Mesenchymal stem cell (in vitro differentiated cells and primary cell): ENCODE measurements at regions not wholly inside any gene's neighbourhood (a gene's known extent, or its start where the extent isn't known, plus 50 kb on each side); places are given as distances from the start of the nearest gene placed in this dataset.
A peak's percentile ranks its signal among the peaks of the same experiment; 100 is the strongest.

Experiments
- DNase-seq: peaks from one replicate; pipeline ENCODE4 v3.0.0-alpha.2; 2013
- H2AFZ ChIP-seq: one replicate; pipeline ENCODE4 v1.6.1; 2013; ENCODE audit warnings: low read depth, mild to moderate bottlenecking, control low read depth, inconsistent platforms, low read length, moderate library complexity
- H2AK5ac ChIP-seq: 2 replicates; pipeline ENCODE4 v1.6.1; 2013; ENCODE audit warnings: low read length, moderate library complexity, mild to moderate bottlenecking, inconsistent platforms; ENCODE audit not compliant: severe bottlenecking
- H2BK120ac ChIP-seq: one replicate; pipeline ENCODE4 v1.6.1; 2013; ENCODE audit warnings: low read depth, mild to moderate bottlenecking, inconsistent platforms, low read length, moderate library complexity
- H2BK12ac ChIP-seq, 2 experiments: one replicate each; pipeline ENCODE4 v1.6.1; 2013; ENCODE audit warnings: inconsistent platforms in 2 of 2, low read length in 2 of 2, mild to moderate bottlenecking in 2 of 2, moderate library complexity in 2 of 2, control low read depth in 1 of 2
- H2BK15ac ChIP-seq: one replicate; pipeline ENCODE4 v1.6.1; 2013; ENCODE audit warnings: mild to moderate bottlenecking, low read depth, inconsistent platforms; ENCODE audit not compliant: poor library complexity, severe bottlenecking
- H2BK5ac ChIP-seq: 2 replicates; pipeline ENCODE4 v1.6.1; 2013; ENCODE audit warnings: low read depth, mild to moderate bottlenecking, low read length, control low read depth, inconsistent platforms; ENCODE audit not compliant: poor library complexity, severe bottlenecking
- H3K14ac ChIP-seq, 2 experiments: one replicate each; pipeline ENCODE4 v1.6.1; 2013; ENCODE audit warnings: inconsistent platforms in 2 of 2, low read length in 2 of 2, control low read depth in 1 of 2, mild to moderate bottlenecking in 1 of 2, moderate library complexity in 1 of 2
- H3K18ac ChIP-seq, 2 experiments: one replicate each; pipeline ENCODE4 v1.6.1; 2013; ENCODE audit warnings: inconsistent platforms in 2 of 2, low read length in 2 of 2, control low read depth in 1 of 2, low read depth in 1 of 2, mild to moderate bottlenecking in 1 of 2
- H3K23ac ChIP-seq, 2 experiments: one replicate each; pipeline ENCODE4 v1.6.1; 2013; ENCODE audit warnings: inconsistent platforms in 2 of 2, low read length in 2 of 2, mild to moderate bottlenecking in 2 of 2, moderate library complexity in 2 of 2, control low read depth in 1 of 2
- H3K27ac ChIP-seq: 2 replicates; pipeline ENCODE4 v1.5.1; 2013; ENCODE audit warnings: mild to moderate bottlenecking, moderate library complexity, low read length, control low read depth, inconsistent platforms; ENCODE audit not compliant: poor library complexity, severe bottlenecking
- H3K27me3 ChIP-seq, 2 experiments: 2 replicates each; pipeline versions ENCODE4 v1.6.1 to v1.7.0; 2013; ENCODE audit warnings: low read length in 2 of 2, mild to moderate bottlenecking in 2 of 2, moderate library complexity in 2 of 2, control low read depth in 1 of 2, inconsistent platforms in 1 of 2; ENCODE audit not compliant: control insufficient read depth in 1 of 2, insufficient read depth in 1 of 2
- H3K36me3 ChIP-seq, 2 experiments: 2 replicates each; pipeline versions ENCODE4 v1.6.1 to v1.7.0; 2013; ENCODE audit warnings: low read length in 2 of 2, control low read depth in 1 of 2, inconsistent platforms in 1 of 2, low read depth in 1 of 2, mild to moderate bottlenecking in 1 of 2; ENCODE audit not compliant: insufficient read depth in 2 of 2, control insufficient read depth in 1 of 2
- H3K4ac ChIP-seq, 2 experiments: one replicate each; pipeline ENCODE4 v1.6.1; 2013; ENCODE audit warnings: inconsistent platforms in 2 of 2, low read length in 2 of 2, mild to moderate bottlenecking in 2 of 2, moderate library complexity in 2 of 2, control low read depth in 1 of 2, low read depth in 1 of 2
- H3K4me1 ChIP-seq: 2 replicates; pipeline ENCODE4 v1.6.1; 2013; ENCODE audit warnings: low read depth, low read length, control low read depth; ENCODE audit not compliant: control insufficient read depth, insufficient read depth
- H3K4me2 ChIP-seq: 2 replicates; pipeline ENCODE4 v1.6.1; 2013; ENCODE audit warnings: low read length, mild to moderate bottlenecking, inconsistent platforms; ENCODE audit not compliant: poor library complexity, severe bottlenecking
- H3K4me3 ChIP-seq, 2 experiments: 2 replicates each; pipeline versions ENCODE4 v1.5.1 to v1.7.0; 2013; ENCODE audit warnings: low read length in 2 of 2, mild to moderate bottlenecking in 2 of 2, control low read depth in 1 of 2, low read depth in 1 of 2; ENCODE audit not compliant: insufficient read depth in 1 of 2
- H3K79me1 ChIP-seq: replicated peaks from 2 replicates; pipeline ENCODE4 v1.6.1; 2013; ENCODE audit warnings: mild to moderate bottlenecking, control low read depth, low read length, inconsistent platforms; ENCODE audit not compliant: poor library complexity, severe bottlenecking
- H3K9ac ChIP-seq: 2 replicates; pipeline ENCODE4 v1.7.0; 2013; ENCODE audit warnings: mild to moderate bottlenecking, low read length, moderate library complexity
- H3K9me3 ChIP-seq: 2 replicates; pipeline ENCODE4 v1.7.0; 2013; ENCODE audit warnings: mild to moderate bottlenecking, low read length; ENCODE audit not compliant: control insufficient read depth
- H4K8ac ChIP-seq: one replicate; pipeline ENCODE4 v1.6.1; 2013; ENCODE audit warnings: inconsistent platforms, mild to moderate bottlenecking, low read length, moderate library complexity
- H4K91ac ChIP-seq: one replicate; pipeline ENCODE4 v1.6.1; 2013; ENCODE audit warnings: mild to moderate bottlenecking, low read length, inconsistent platforms
- WGBS: methylation state at CpG from one replicate; pipeline ENCODE4 v1.1.7; 2013; ENCODE audit warnings: mixed read lengths; 5-methylcytosine and 5-hydroxymethylcytosine counted together

DNA sequence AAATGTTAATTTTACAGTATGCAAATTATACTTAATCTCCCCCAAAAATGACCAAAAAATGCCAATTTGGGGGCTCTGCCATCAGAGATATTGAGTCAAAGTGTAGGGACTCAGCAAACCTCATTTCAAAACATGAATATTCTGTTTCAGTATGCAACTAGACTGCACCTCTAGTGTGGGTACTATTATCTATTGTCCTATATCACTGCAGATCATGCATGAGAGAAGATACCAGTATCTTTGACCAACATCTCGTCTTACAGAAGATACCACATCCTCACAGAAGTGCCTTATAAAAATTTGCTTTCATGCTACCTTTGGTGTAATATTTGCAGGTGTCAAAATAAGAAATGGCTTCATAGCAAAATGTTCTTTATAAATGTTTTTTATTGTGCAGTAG is 623.8 kb downstream of the TENT5A start:
- Histone ChIP-seq H2BK15ac (no peak overlapping the region), H3K4me3 (no peak overlapping the region), H2BK5ac (no peak overlapping the region), H2BK12ac (no peak overlapping the region), H3K4me2 (no peak overlapping the region), H3K9ac (no peak overlapping the region), H4K91ac (no peak overlapping the region), H3K4me1 (no peaks in the 10 kb centered on the region), H3K27me3 (no peaks in the 10 kb centered on the region), H3K18ac (no peak overlapping the region), H2BK120ac (no peak overlapping the region), H3K23ac (no peak overlapping the region), H3K4ac (no peak overlapping the region), H3K36me3 (no peaks in the 10 kb centered on the region), H4K8ac (no peak overlapping the region), H3K14ac (no peak overlapping the region), H3K79me1 (no peaks in the 10 kb centered on the region), H3K27ac (no peak overlapping the region), H2AFZ (no peak overlapping the region), H2AK5ac (no peak overlapping the region), H3K9me3 (no peaks in the 10 kb centered on the region)
- WGBS = no CpG with 5 or more reads among the region's 1 CpG
- DNase-seq = no peak

DNA sequence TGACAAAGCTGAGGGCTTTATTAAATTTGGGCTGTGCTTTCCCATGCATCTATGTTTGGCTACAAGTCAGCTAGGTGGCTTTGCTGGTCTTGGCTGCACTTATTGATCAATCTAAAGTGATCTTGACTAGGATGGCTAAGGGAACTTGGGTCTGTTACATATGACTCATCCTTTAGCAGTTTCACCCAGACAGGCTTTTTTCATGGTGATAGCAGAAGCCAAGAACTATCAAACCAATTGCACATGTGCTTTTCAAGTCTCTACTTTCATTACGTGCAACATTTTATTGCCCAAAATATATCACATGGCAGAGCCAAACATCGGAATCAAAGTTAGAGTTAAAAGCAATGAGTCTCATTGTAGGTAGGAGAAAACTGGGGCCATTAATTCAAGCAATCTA is 626.3 kb downstream of the TENT5A start:
- DNase-seq = peak; percentile 5
- no peak overlapping the region for H2BK5ac ChIP-seq
- H3K4me3 ChIP-seq = peak overlapping the region in 1 of 2 experiments; percentile 70
- no peak overlapping the region for H2AFZ ChIP-seq
- no peaks in the 10 kb centered on the region for H3K36me3 ChIP-seq
- H3K9me3 ChIP-seq = no peaks in the 10 kb centered on the region
- H4K8ac ChIP-seq = no peak overlapping the region
- no peak overlapping the region for H3K14ac ChIP-seq
- no peaks in the 10 kb centered on the region for H3K79me1 ChIP-seq
- H3K23ac ChIP-seq = no peak overlapping the region
- H3K4me2 ChIP-seq = no peak overlapping the region
- no CpG with 5 or more reads among the region's 2 CpGs for WGBS
- H3K4me1 ChIP-seq = no peaks in the 10 kb centered on the region
- H2AK5ac ChIP-seq = no peak overlapping the region
- no peak overlapping the region for H2BK15ac ChIP-seq
- H4K91ac ChIP-seq = no peak overlapping the region
- no peak overlapping the region for H2BK12ac ChIP-seq
- H3K18ac ChIP-seq = no peak overlapping the region
- peak overlapping the region; percentile 15 for H3K9ac ChIP-seq
- H2BK120ac ChIP-seq = no peak overlapping the region
- no peak overlapping the region for H3K4ac ChIP-seq
- no peaks in the 10 kb centered on the region for H3K27me3 ChIP-seq
- H3K27ac ChIP-seq = no peak overlapping the region

DNA sequence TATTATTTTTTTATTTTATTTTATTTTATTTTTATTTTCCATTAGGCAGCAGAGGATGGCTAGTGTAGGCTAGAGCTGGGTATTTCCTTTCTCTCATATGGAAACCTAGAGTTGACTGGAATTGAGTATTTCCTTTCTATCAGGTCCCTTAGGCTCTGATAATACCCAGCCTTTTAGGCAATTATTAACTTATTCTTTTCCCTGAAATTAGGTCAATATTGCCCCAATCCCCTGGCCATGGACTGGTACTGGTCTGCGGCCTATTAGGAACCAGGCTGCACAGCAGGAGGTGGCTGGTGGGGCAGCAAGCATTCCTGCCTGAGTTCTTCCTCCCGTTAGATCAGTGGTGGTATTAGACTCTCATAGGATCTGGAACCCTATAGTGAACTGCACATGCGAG is 632.2 kb downstream of the TENT5A start:
- Histone ChIP-seq H2BK120ac (no peak overlapping the region), H2BK15ac (no peak overlapping the region), H4K8ac (peak overlapping the region; percentile 12), H3K4ac (no peak overlapping the region), H4K91ac (no peak overlapping the region), H2AK5ac (no peak overlapping the region), H3K36me3 (no peaks in the 10 kb centered on the region), H3K18ac (no peak overlapping the region), H3K4me3 (no peak overlapping the region), H3K4me1 (no peaks in the 10 kb centered on the region), H2AFZ (no peak overlapping the region), H2BK12ac (no peak overlapping the region), H3K23ac (no peak overlapping the region), H3K4me2 (no peak overlapping the region), H3K14ac (no peak overlapping the region), H3K79me1 (no peaks in the 10 kb centered on the region), H3K9me3 (no peaks in the 10 kb centered on the region), H3K27me3 (no peaks in the 10 kb centered on the region), H3K27ac (no peak overlapping the region), H2BK5ac (no peak overlapping the region), H3K9ac (no peak overlapping the region)
- DNase-seq = no peak
- WGBS = 96% methylated on average over 3 of the region's 3 CpGs

DNA sequence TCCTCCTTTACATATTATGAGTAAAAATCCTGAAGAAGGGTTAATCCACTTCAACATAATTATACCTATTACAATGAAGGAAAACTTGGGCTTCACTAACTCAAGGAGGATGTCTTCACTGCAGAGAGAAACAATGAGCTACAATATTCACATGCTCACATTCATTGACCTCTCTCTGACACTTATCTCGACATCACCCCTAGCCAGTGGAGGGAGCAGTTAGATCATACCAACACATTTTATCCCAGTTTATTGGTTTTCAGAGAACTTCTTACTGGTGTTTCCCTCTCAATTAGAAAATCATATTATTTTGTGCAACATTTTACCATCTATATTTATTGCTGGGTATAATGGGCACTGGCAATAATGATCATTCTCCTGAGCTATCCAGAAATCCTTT is 646.5 kb downstream of the TENT5A start:
- H4K91ac ChIP-seq = no peak overlapping the region
- no peak overlapping the region for H2AK5ac ChIP-seq
- DNase-seq = no peak
- no peaks in the 10 kb centered on the region for H3K27me3 ChIP-seq
- H2BK5ac ChIP-seq = no peak overlapping the region
- no peak overlapping the region for H3K4me3 ChIP-seq
- H3K27ac ChIP-seq = no peak overlapping the region
- no peak overlapping the region for H3K23ac ChIP-seq
- H3K4ac ChIP-seq = no peak overlapping the region
- H3K4me2 ChIP-seq = no peak overlapping the region
- no peak overlapping the region for H3K9ac ChIP-seq
- WGBS = 54% methylated on average over 1 of the region's 1 CpG
- no peaks in the 10 kb centered on the region for H3K4me1 ChIP-seq
- no peak overlapping the region for H3K14ac ChIP-seq
- no peak overlapping the region for H2BK15ac ChIP-seq
- no peak overlapping the region for H2BK12ac ChIP-seq
- H3K79me1 ChIP-seq = no peaks in the 10 kb centered on the region
- no peaks in the 10 kb centered on the region for H3K36me3 ChIP-seq
- no peak overlapping the region for H2BK120ac ChIP-seq
- H3K9me3 ChIP-seq = peaks cover 4% of the 10 kb centered on the region
- H3K18ac ChIP-seq = no peak overlapping the region
- no peak overlapping the region for H2AFZ ChIP-seq
- no peak overlapping the region for H4K8ac ChIP-seq
